DOHH2 (cell line): ENCODE measurements at regions not wholly inside any gene's neighbourhood (a gene's known extent, or its start where the extent isn't known, plus 50 kb on each side); places are given as distances from the start of the nearest gene placed in this dataset.

Experiments used
- H3F3A ChIP-seq: fragments of 200-600 bp; sonication (generic), shearing (Covaris generic); 2 replicates; pipeline ENCODE4 v1.6.0; 2016; ENCODE audit warnings: antibody characterized with exemption, mild to moderate bottlenecking; ENCODE audit not compliant: control insufficient read depth, insufficient read depth
- H3K27ac ChIP-seq: fragments of 200-600 bp; sonication (generic); 2 replicates; pipeline ENCODE4 v1.5.1; 2014; ENCODE audit warnings: low read depth, mild to moderate bottlenecking, low read length, moderate library complexity
- H3K27me3 ChIP-seq: fragments of 200-600 bp; sonication (generic); 2 replicates; pipeline ENCODE4 v1.6.1; 2014; ENCODE audit warnings: mild to moderate bottlenecking, low read length, mixed read lengths; ENCODE audit not compliant: control insufficient read depth
- H3K36me3 ChIP-seq: fragments of 200-600 bp; sonication (generic); 2 replicates; pipeline ENCODE4 v1.6.1; 2014; ENCODE audit warnings: mild to moderate bottlenecking, low read length, moderate library complexity, mixed read lengths; ENCODE audit not compliant: control insufficient read depth
- H3K4me1 ChIP-seq: fragments of 200-600 bp; sonication (generic); 2 replicates; pipeline ENCODE4 v1.6.1; 2014; ENCODE audit warnings: mild to moderate bottlenecking, low read length, mixed read lengths; ENCODE audit not compliant: control insufficient read depth
- H3K4me2 ChIP-seq: fragments of 200-600 bp; sonication (generic); 2 replicates; pipeline ENCODE4 v1.6.0; 2014; ENCODE audit warnings: mild to moderate bottlenecking, low read length, moderate library complexity
- H3K4me3 ChIP-seq: fragments of 200-600 bp; sonication (generic); 2 replicates; pipeline ENCODE4 v1.5.1; 2014; ENCODE audit warnings: mild to moderate bottlenecking, low read length, mixed read lengths
- H3K79me2 ChIP-seq: fragments of 200-600 bp; sonication (generic); 2 replicates; pipeline ENCODE4 v1.6.1; 2014; ENCODE audit warnings: mild to moderate bottlenecking, low read length, mixed read lengths; ENCODE audit not compliant: control insufficient read depth
- H3K9me2 ChIP-seq: fragments of 200-600 bp; sonication (generic); replicated peaks from 2 replicates; pipeline ENCODE4 v1.6.1; 2014; ENCODE audit warnings: mild to moderate bottlenecking, low read length, mixed read lengths; ENCODE audit not compliant: control insufficient read depth
- H3K9me3 ChIP-seq: fragments of 200-600 bp; sonication (generic); 2 replicates; pipeline ENCODE4 v1.6.1; 2014; ENCODE audit warnings: antibody characterized with exemption, low read length, mixed read lengths; ENCODE audit not compliant: control insufficient read depth, insufficient read depth
- H4K20me1 ChIP-seq: fragments of 200-600 bp; sonication (generic); 2 replicates; pipeline ENCODE4 v1.6.0; 2014; ENCODE audit warnings: low read depth, mild to moderate bottlenecking, antibody characterized with exemption, low read length, moderate library complexity; ENCODE audit not compliant: control insufficient read depth, insufficient read depth
- CTCF ChIP-seq: fragments of 200-600 bp; sonication (generic); IDR thresholded peaks from one replicate; pipeline ENCODE4 v1.5.1; 2014; ENCODE audit warnings: antibody characterized with exemption, mild to moderate bottlenecking, low read depth, low read length; ENCODE audit not compliant: poor library complexity, severe bottlenecking
- EZH2phosphoT487 ChIP-seq: fragments of 200-600 bp; sonication (generic); IDR thresholded peaks from 2 replicates; pipeline ENCODE4 v1.6.1; 2017; ENCODE audit warnings: borderline replicate concordance, mild to moderate bottlenecking, antibody characterized with exemption, low read length, moderate library complexity, mixed read lengths

GRCh38 chr12:24328261-24328660, 378.8 kb upstream of the SOX5 start:
- Histone ChIP-seq H3F3A (no peaks in the 10 kb centered on the region), H3K4me3 (no peak overlapping the region), H3K27me3 (no peaks in the 10 kb centered on the region), H3K4me1 (no peaks in the 10 kb centered on the region), H3K4me2 (no peak overlapping the region), H3K36me3 (no peaks in the 10 kb centered on the region), H3K9me2 (no peaks in the 10 kb centered on the region), H3K9me3 (no peaks in the 10 kb centered on the region), H4K20me1 (no peaks in the 10 kb centered on the region), H3K27ac (no peak overlapping the region), H3K79me2 (no peaks in the 10 kb centered on the region)
- TF ChIP-seq CTCF (no peak), EZH2phosphoT487 (no peak)

- H3K9me2 ChIP-seq, result no peaks in the 10 kb centered on the region
- no peaks in the 10 kb centered on the region for H3K36me3 ChIP-seq
- no peak overlapping the region for H3K4me2 ChIP-seq
- H3K4me3 ChIP-seq, result no peak overlapping the region
- H4K20me1 ChIP-seq, result no peaks in the 10 kb centered on the region
- H3F3A ChIP-seq, result no peaks in the 10 kb centered on the region
- no peak for TF ChIP-seq EZH2phosphoT487
- TF ChIP-seq CTCF, result no peak
- H3K27me3 ChIP-seq, result no peaks in the 10 kb centered on the region
- no peaks in the 10 kb centered on the region for H3K9me3 ChIP-seq
- H3K4me1 ChIP-seq, result no peaks in the 10 kb centered on the region
- no peaks in the 10 kb centered on the region for H3K79me2 ChIP-seq
- no peak overlapping the region for H3K27ac ChIP-seq
Observed at GRCh38 chr12:24325331-24325730, 375.9 kb upstream of the SOX5 start.

- no peak overlapping the region for H3K4me2 ChIP-seq
- H3F3A ChIP-seq, result no peaks in the 10 kb centered on the region
- H3K4me1 ChIP-seq, result no peaks in the 10 kb centered on the region
- no peak overlapping the region for H3K4me3 ChIP-seq
- no peak overlapping the region for H3K27ac ChIP-seq
- no peaks in the 10 kb centered on the region for H3K9me2 ChIP-seq
- H4K20me1 ChIP-seq, result no peaks in the 10 kb centered on the region
- no peaks in the 10 kb centered on the region for H3K36me3 ChIP-seq
- no peak for TF ChIP-seq EZH2phosphoT487
- TF ChIP-seq CTCF, result no peak
- peaks cover 2% of the 10 kb centered on the region; the same call in 1 of the 2 replicates for H3K27me3 ChIP-seq
- H3K79me2 ChIP-seq, result no peaks in the 10 kb centered on the region
- no peaks in the 10 kb centered on the region for H3K9me3 ChIP-seq
Observed at GRCh38 chr12:24307716-24308335, 358.4 kb upstream of the SOX5 start.
